PC-3 (cell line): ENCODE measurements at regions not wholly inside any gene's neighbourhood (a gene's known extent, or its start where the extent isn't known, plus 50 kb on each side); places are given as distances from the start of the nearest gene placed in this dataset.

Source experiments
- ATAC-seq: fragments of 200-7000 bp; cut with Tn5 transposase; 2 replicates; pipeline ENCODE4 v1.9.1; 2020; ENCODE audit warnings: mild to moderate bottlenecking, moderate library complexity
- BruUV-seq: library from RNA; stranded (reverse); fragments of 400-500 nt; replicated peaks from 2 replicates; lab custom pipeline; 2021; lab: Mats Ljungman, UMichigan
- CTCF ChIA-PET: fragments of 300-600 bp; sonication (Branson Sonifier 250); formaldehyde crosslinking; loops from one replicate; lab custom pipeline; 2022; ENCODE audit warnings: antibody characterized with exemption; lab: Charles Lee
- POLR2A ChIA-PET: fragments of 300-600 bp; sonication (Branson Sonifier 250); formaldehyde crosslinking; loops from one replicate; lab custom pipeline; 2022; ENCODE audit warnings: antibody characterized with exemption; ENCODE audit not compliant: unreplicated experiment; lab: Charles Lee
- DNase-seq: peaks from one replicate; pipeline ENCODE4 v3.0.0-alpha.2; 2015
- H2AFZ ChIP-seq: fragments of 300-600 bp; sonication (generic); 2 replicates; pipeline ENCODE4 v1.6.0; 2016; ENCODE audit warnings: antibody characterized with exemption, low read length
- H3F3A ChIP-seq: fragments of 300-600 bp; sonication (generic); one replicate; pipeline ENCODE4 v1.6.0; 2017; ENCODE audit warnings: antibody characterized with exemption, low read length, control low read depth, mild to moderate bottlenecking; ENCODE audit not compliant: unreplicated experiment
- H3K27ac ChIP-seq: fragments of 300-600 bp; sonication (generic); 2 replicates; pipeline ENCODE4 v1.5.1; 2016; ENCODE audit warnings: mild to moderate bottlenecking, low read length
- H3K27me3 ChIP-seq: fragments of 300-600 bp; sonication (generic); 2 replicates; pipeline ENCODE4 v1.6.1; 2016; ENCODE audit warnings: low read length, mixed read lengths
- H3K36me3 ChIP-seq: fragments of 300-600 bp; sonication (generic); 2 replicates; pipeline ENCODE4 v1.6.1; 2016; ENCODE audit warnings: low read depth, mixed run types, low read length, mixed read lengths
- H3K4me1 ChIP-seq: fragments of 300-600 bp; sonication (generic); 2 replicates; pipeline ENCODE4 v1.5.1; 2016; ENCODE audit warnings: low read length; ENCODE audit not compliant: insufficient read depth
- H3K4me2 ChIP-seq: fragments of 300-600 bp; sonication (generic); 2 replicates; pipeline ENCODE4 v1.6.0; 2016; ENCODE audit warnings: low read length
- H3K4me3 ChIP-seq: fragments of 300-600 bp; sonication (generic); 2 replicates; pipeline ENCODE4 v1.5.1; 2016; ENCODE audit warnings: mild to moderate bottlenecking, low read length, mixed read lengths
- H3K79me2 ChIP-seq: fragments of 300-600 bp; sonication (generic); 2 replicates; pipeline ENCODE4 v1.6.1; 2017; ENCODE audit warnings: low read length, mixed read lengths
- H3K9ac ChIP-seq: fragments of 300-600 bp; sonication (generic); 2 replicates; pipeline ENCODE4 v1.6.0; 2016; ENCODE audit warnings: mild to moderate bottlenecking, low read length
- H3K9me2 ChIP-seq: fragments of 300-600 bp; sonication (generic); replicated peaks from 2 replicates; pipeline ENCODE4 v1.6.1; 2016; ENCODE audit warnings: mixed run types, low read length, mixed read lengths
- H3K9me3 ChIP-seq: fragments of 300-600 bp; sonication (generic); 2 replicates; pipeline ENCODE4 v1.6.1; 2016; ENCODE audit warnings: low read length, mixed read lengths
- H4K20me1 ChIP-seq: fragments of 300-600 bp; sonication (generic); 2 replicates; pipeline ENCODE4 v1.6.1; 2016; ENCODE audit warnings: low read length, mixed read lengths
- CTCF ChIP-seq: fragments of 300-600 bp; sonication (generic); conservative IDR thresholded peaks from 2 replicates; pipeline ENCODE4 v1.5.1; 2017; ENCODE audit warnings: antibody characterized with exemption, low read depth, mild to moderate bottlenecking, low read length
- EZH2 ChIP-seq: fragments of 300-600 bp; sonication (generic); IDR thresholded peaks from one replicate; pipeline ENCODE4 v1.6.1; 2017; ENCODE audit warnings: antibody characterized with exemption, mild to moderate bottlenecking, low read length; ENCODE audit not compliant: unreplicated experiment
- EZH2phosphoT487 ChIP-seq: fragments of 300-600 bp; sonication (generic); IDR thresholded peaks from 2 replicates; pipeline ENCODE4 v1.6.1; 2018; ENCODE audit warnings: mild to moderate bottlenecking, antibody characterized with exemption, low read length, borderline replicate concordance
- intact Hi-C: fragments of 100-400 bp; cut with micrococcal nuclease; formaldehyde crosslinking; loops from 2 replicates; pipeline ENCODE4 v1.9.0; 2023

- TF ChIP-seq CTCF (no peak), EZH2phosphoT487 (no peak)
- Histone ChIP-seq H3K9me2 (no peaks in the 10 kb centered on the region), H3K27ac (no peak overlapping the region), H3K4me1 (no peaks in the 10 kb centered on the region), H4K20me1 (no peaks in the 10 kb centered on the region), H3K36me3 (no peaks in the 10 kb centered on the region), H3K4me2 (no peak overlapping the region), H3K9ac (no peak overlapping the region), H3K9me3 (no peaks in the 10 kb centered on the region), H3K79me2 (no peaks in the 10 kb centered on the region), H3K27me3 (no peaks in the 10 kb centered on the region), H3K4me3 (no peak overlapping the region), H3F3A (no peaks in the 10 kb centered on the region), H2AFZ (no peak overlapping the region)
- BruUV-seq, result no TSS peak
- POLR2A ChIA-PET, result no interaction called here
- CTCF ChIA-PET, result no interaction called here
- ATAC-seq (no peak), DNase-seq (no peak)
- intact Hi-C loops, result no loop called here
Observed at GRCh38 chr3:145780301-145780700, 380.7 kb downstream of the PLOD2 start.

- TF ChIP-seq EZH2 (no peak), EZH2phosphoT487 (no peak), CTCF (no peak)
- no peak for DNase-seq
- Histone ChIP-seq H4K20me1 (no peaks in the 10 kb centered on the region), H3K4me2 (no peak overlapping the region), H3K27ac (no peak overlapping the region), H3K9ac (no peak overlapping the region), H3K4me1 (no peaks in the 10 kb centered on the region), H3K9me2 (no peaks in the 10 kb centered on the region), H3K79me2 (no peaks in the 10 kb centered on the region), H3K9me3 (no peaks in the 10 kb centered on the region), H3F3A (no peaks in the 10 kb centered on the region), H3K36me3 (no peaks in the 10 kb centered on the region), H2AFZ (no peak overlapping the region), H3K27me3 (no peaks in the 10 kb centered on the region), H3K4me3 (no peak overlapping the region)
- ChIA-PET POLR2A (interaction anchor here (0.6 kb wide), 1 partner anchor 340 kb away, joined by 6 read pairs; no protein-coding TSS in a partner anchor), CTCF (no interaction called here)
- no peak for ATAC-seq
- intact Hi-C loops, result no loop called here
- no TSS peak for BruUV-seq
Observed at GRCh38 chr3:145785668-145786067, 375.3 kb downstream of the PLOD2 start.

GRCh38 chr3:145798007-145798406 is 363.0 kb downstream of the PLOD2 start:
- no TSS peak for BruUV-seq
- H3K4me2 ChIP-seq, result no peak overlapping the region
- POLR2A ChIA-PET, result no interaction called here

More at GRCh38 chr3:145798007-145798406, 363.0 kb downstream of the PLOD2 start:
- Histone ChIP-seq H3K4me1 (no peaks in the 10 kb centered on the region), H3K36me3 (no peaks in the 10 kb centered on the region), H3K9ac (no peak overlapping the region), H3K79me2 (no peaks in the 10 kb centered on the region), H3K27ac (no peak overlapping the region), H3F3A (no peaks in the 10 kb centered on the region), H4K20me1 (no peaks in the 10 kb centered on the region), H3K4me3 (no peak overlapping the region), H3K9me3 (no peaks in the 10 kb centered on the region), H3K27me3 (no peaks in the 10 kb centered on the region), H3K9me2 (no peaks in the 10 kb centered on the region), H2AFZ (no peak overlapping the region)
- intact Hi-C loops, result no loop called here
- ATAC-seq, result no peak
- no peak for DNase-seq
- TF ChIP-seq CTCF (no peak), EZH2 (no peak), EZH2phosphoT487 (no peak)
- CTCF ChIA-PET, result no interaction called here
